Pancreas (tissue), 10 donors: ENCODE measurements at regions not wholly inside any gene's neighbourhood (a gene's known extent, or its start where the extent isn't known, plus 50 kb on each side); places are given as distances from the start of the nearest gene placed in this dataset.

Source experiments
- ATAC-seq, 4 donors: fragments of 200-7000 bp; cut with Tn5 transposase; one replicate each; pipeline versions ENCODE4 v1.8.0 to v1.9.1; 2020; ENCODE audit warnings: mild to moderate bottlenecking in 4 of 4, moderate library complexity in 4 of 4
- DNase-seq, 6 donors: peaks; one replicate each; pipeline ENCODE4 v3.0.0-alpha.2; 2020
- FAIRE-seq: peaks from 2 replicates; lab custom pipeline; 2012; peaks lifted over from hg19 to GRCh38; lab: Jason Lieb, UNC
- H3K27ac ChIP-seq, 4 donors: fragments of 200-600 bp; sonication (generic); 1 replicate in 3 of 4; 2 replicates in 1 of 4; pipeline versions ENCODE4 v1.5.0 to v1.8.0; 2020
- H3K27me3 ChIP-seq, 4 donors: fragments of 200-600 bp; one replicate each; pipeline ENCODE4 v1.8.0; 2021
- H3K36me3 ChIP-seq, 3 donors: fragments of 200-600 bp; sonication (generic) in 1 of 3; one replicate each; pipeline versions ENCODE4 v1.5.0 to v1.8.0; 2020 to 2021
- H3K4me1 ChIP-seq, 3 donors: fragments of 200-600 bp; one replicate each; pipeline ENCODE4 v1.8.0; 2021
- H3K4me3 ChIP-seq, 4 donors: fragments of 200-600 bp; sonication (generic) in 2 of 4; one replicate each; pipeline versions ENCODE4 v1.5.0 to v1.8.0; 2020 to 2021
- H3K9me3 ChIP-seq, 4 donors: fragments of 200-600 bp; one replicate each; pipeline ENCODE4 v1.8.0; 2021
- CTCF ChIP-seq, 4 donors: fragments of 200-600 bp; sonication (generic) in 3 of 4; IDR thresholded peaks; one replicate each; pipeline versions ENCODE4 v1.5.0 to v1.8.0; 2021; ENCODE audit warnings: antibody characterized with exemption in 4 of 4
- WGBS, 2 donors: extraction: QIAGEN DNeasy Blood & Tissue Kit; methylation state at CpG; one replicate each; pipeline ENCODE4 v1.1.7; 2013; 5-methylcytosine and 5-hydroxymethylcytosine counted together
- intact Hi-C, 3 donors: fragments of 100-400 bp; cut with DNase I; formaldehyde crosslinking; loops; one replicate each; pipeline versions ENCODE4 v1.11.1 to v1.14.2; 2022
- donor health status: healthy with polysubstance abuse.
- donor health status: DM: no; HTN: no; CAD: no; lungs with moderate emphysema.
- donor health status: DM: no; HTN: no; CAD: no.
- donor health status: control.
- donor health status: control.
- donor health status: Bipolar disorder and iron deficiency.
- donor health status: DM: yes; HTN: yes; CAD: no.
- donor health status: DM: no; HTN: no; CAD: no.
- donor health status: DM: no; HTN: no; CAD: no.
- donor health status: DM: yes; HTN: yes; CAD: no.

DNA sequence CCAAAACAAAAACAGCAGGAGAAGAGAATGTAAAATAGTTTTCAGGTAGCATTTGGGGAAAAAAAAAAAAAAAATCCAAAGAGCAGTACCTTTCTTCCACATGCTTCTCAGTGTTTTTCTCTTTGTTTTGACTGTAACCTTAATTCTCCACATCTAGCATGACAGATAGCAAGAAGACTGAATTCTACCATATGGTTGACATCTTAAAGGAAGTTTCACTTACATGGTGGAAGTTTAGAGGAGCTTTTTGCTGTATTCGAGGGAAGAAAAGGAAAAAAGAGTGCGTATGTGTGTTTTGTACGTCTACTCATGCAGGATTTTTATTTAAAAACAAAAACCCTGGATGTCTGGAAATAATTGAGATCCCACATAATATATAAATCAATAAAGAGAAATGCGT, 604.8 kb downstream of the CCDC171 start:
- no peak for ATAC-seq
- Histone ChIP-seq H3K4me3 (no peak overlapping the region), H3K27me3 (no peaks in the 10 kb centered on the region), H3K9me3 (no peaks in the 10 kb centered on the region), H3K36me3 (no peaks in the 10 kb centered on the region), H3K27ac (no peak overlapping the region), H3K4me1 (peaks cover 0 to 2% (median 0%) of the 10 kb centered on the region in 3 donors)
- intact Hi-C loops, result no loop called here
- FAIRE-seq, result no peak
- no peak for DNase-seq
- 86 to 88% methylated on average over 4 of the region's 4 CpGs for WGBS, 2 donors
- TF ChIP-seq CTCF (IDR thresholded peaks at IDR 0.05), result no peak

GRCh38 chr9:16158093-16158492, 605.2 kb downstream of the CCDC171 start:
- Histone ChIP-seq H3K36me3 (no peaks in the 10 kb centered on the region), H3K27ac (no peak overlapping the region), H3K27me3 (no peaks in the 10 kb centered on the region), H3K4me1 (peaks cover 0 to 2% (median 0%) of the 10 kb centered on the region in 3 donors), H3K9me3 (no peaks in the 10 kb centered on the region), H3K4me3 (no peak overlapping the region)
- intact Hi-C loops, result no loop called here
- DNase-seq (no peak), ATAC-seq (no peak), FAIRE-seq (no peak)
- TF ChIP-seq CTCF (IDR thresholded peaks at IDR 0.05), result no peak
- WGBS, 2 donors, result 69 to 74% methylated on average over 9 of the region's 9 CpGs

DNA sequence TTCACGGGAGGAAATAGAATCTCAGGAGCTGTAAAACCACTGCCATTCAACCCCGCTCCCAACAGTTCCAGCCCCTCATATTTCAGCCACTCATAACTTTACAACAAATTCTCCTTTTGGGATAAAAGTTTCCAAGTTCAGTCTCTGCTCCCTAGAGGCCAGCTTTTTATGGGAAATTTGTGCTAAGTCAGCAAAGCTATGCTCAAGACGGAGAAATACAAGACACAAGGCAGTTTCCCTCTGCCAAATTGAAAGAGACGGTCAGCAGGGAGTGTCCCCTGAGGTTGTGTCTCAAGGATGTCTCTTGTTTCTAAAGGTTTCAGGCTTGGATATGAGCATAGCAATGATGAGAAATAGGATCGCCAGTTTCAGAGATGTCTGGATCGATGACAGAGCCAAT, 608.6 kb downstream of the CCDC171 start:
- WGBS, 2 donors, result 83 to 86% methylated on average over 6 of the region's 6 CpGs
- Histone ChIP-seq H3K36me3 (no peaks in the 10 kb centered on the region), H3K27ac (no peak overlapping the region), H3K4me1 (no peaks in the 10 kb centered on the region), H3K4me3 (no peak overlapping the region), H3K27me3 (no peaks in the 10 kb centered on the region), H3K9me3 (no peaks in the 10 kb centered on the region)
- TF ChIP-seq CTCF (IDR thresholded peaks at IDR 0.05), result no peak
- FAIRE-seq (no peak), ATAC-seq (no peak), DNase-seq (no peak)
- intact Hi-C loops, result no loop called here

- Histone ChIP-seq H3K4me1 (no peaks in the 10 kb centered on the region), H3K9me3 (no peaks in the 10 kb centered on the region), H3K27me3 (no peaks in the 10 kb centered on the region), H3K4me3 (no peak overlapping the region), H3K36me3 (no peaks in the 10 kb centered on the region), H3K27ac (no peak overlapping the region)
- ATAC-seq (no peak), DNase-seq (no peak), FAIRE-seq (no peak)
- WGBS, 2 donors, result 71 to 76% methylated on average over 3 of the region's 3 CpGs
- intact Hi-C loops, result no loop called here
- TF ChIP-seq CTCF (IDR thresholded peaks at IDR 0.05), result no peak
These were observed 617.3 kb downstream of the CCDC171 start for GRCh38 chr9:16170119-16170518.

- FAIRE-seq, result no peak
- peak in 1 of 6 donors; percentile 24 for DNase-seq
- intact Hi-C loops, result no loop called here
- no peaks in the 10 kb centered on the region for H3K4me1 ChIP-seq
- no peak overlapping the region for H3K4me3 ChIP-seq
- no peaks in the 10 kb centered on the region for H3K27me3 ChIP-seq
- peak in 1 of 4 donors; percentile 39 for ATAC-seq
- no peaks in the 10 kb centered on the region for H3K36me3 ChIP-seq
- 7 to 10% methylated on average over 6 of the region's 6 CpGs for WGBS, 2 donors
- no peak for TF ChIP-seq CTCF (IDR thresholded peaks at IDR 0.05)
- no peaks in the 10 kb centered on the region for H3K9me3 ChIP-seq
- no peak overlapping the region for H3K27ac ChIP-seq
These were observed 619.1 kb downstream of the CCDC171 start for GRCh38 chr9:16171911-16172310.
